HepG2 (cell line): ENCODE measurements at regions not wholly inside any gene's neighbourhood (a gene's known extent, or its start where the extent isn't known, plus 50 kb on each side); places are given as distances from the start of the nearest gene placed in this dataset.

Experiments used
- HNF4A ChIP-seq: sonication (generic); formaldehyde crosslinking; IDR thresholded peaks from 2 replicates; pipeline ENCODE4 v1.4.0; 2020; ENCODE audit warnings: missing genetic modification reagents
- KDM5A ChIP-seq: fragments of 200-600 bp; sonication (generic); IDR thresholded peaks from 2 replicates; pipeline ENCODE4 v1.7.0; 2018; ENCODE audit warnings: antibody characterized with exemption, mild to moderate bottlenecking, low read length, borderline replicate concordance
- MLXIP ChIP-seq: sonication (generic); formaldehyde crosslinking; IDR thresholded peaks from 2 replicates; pipeline ENCODE4 v1.9.0; 2021; ENCODE audit warnings: missing genetic modification reagents, borderline replicate concordance
- TF ChIP-seq, protein P1 (sequence below): sonication (generic); formaldehyde crosslinking; IDR thresholded peaks from one replicate; pipeline ENCODE4 v1.5.1; 2020; ENCODE audit warnings: mild to moderate bottlenecking, missing genetic modification reagents; ENCODE audit errors: not compliant biosample characterization
- TF ChIP-seq, protein P2 (sequence below): sonication (generic); formaldehyde crosslinking; IDR thresholded peaks from 2 replicates; pipeline ENCODE4 v1.4.0; 2020; ENCODE audit warnings: missing genetic modification reagents

GRCh38 chr6:21953831-21954801 lies 342.7 kb downstream of the PRL start (continued):
- peak; percentile 38; the same call in 1 of the 2 replicates for TF ChIP-seq HNF4A
- TF ChIP-seq, protein P1, sequence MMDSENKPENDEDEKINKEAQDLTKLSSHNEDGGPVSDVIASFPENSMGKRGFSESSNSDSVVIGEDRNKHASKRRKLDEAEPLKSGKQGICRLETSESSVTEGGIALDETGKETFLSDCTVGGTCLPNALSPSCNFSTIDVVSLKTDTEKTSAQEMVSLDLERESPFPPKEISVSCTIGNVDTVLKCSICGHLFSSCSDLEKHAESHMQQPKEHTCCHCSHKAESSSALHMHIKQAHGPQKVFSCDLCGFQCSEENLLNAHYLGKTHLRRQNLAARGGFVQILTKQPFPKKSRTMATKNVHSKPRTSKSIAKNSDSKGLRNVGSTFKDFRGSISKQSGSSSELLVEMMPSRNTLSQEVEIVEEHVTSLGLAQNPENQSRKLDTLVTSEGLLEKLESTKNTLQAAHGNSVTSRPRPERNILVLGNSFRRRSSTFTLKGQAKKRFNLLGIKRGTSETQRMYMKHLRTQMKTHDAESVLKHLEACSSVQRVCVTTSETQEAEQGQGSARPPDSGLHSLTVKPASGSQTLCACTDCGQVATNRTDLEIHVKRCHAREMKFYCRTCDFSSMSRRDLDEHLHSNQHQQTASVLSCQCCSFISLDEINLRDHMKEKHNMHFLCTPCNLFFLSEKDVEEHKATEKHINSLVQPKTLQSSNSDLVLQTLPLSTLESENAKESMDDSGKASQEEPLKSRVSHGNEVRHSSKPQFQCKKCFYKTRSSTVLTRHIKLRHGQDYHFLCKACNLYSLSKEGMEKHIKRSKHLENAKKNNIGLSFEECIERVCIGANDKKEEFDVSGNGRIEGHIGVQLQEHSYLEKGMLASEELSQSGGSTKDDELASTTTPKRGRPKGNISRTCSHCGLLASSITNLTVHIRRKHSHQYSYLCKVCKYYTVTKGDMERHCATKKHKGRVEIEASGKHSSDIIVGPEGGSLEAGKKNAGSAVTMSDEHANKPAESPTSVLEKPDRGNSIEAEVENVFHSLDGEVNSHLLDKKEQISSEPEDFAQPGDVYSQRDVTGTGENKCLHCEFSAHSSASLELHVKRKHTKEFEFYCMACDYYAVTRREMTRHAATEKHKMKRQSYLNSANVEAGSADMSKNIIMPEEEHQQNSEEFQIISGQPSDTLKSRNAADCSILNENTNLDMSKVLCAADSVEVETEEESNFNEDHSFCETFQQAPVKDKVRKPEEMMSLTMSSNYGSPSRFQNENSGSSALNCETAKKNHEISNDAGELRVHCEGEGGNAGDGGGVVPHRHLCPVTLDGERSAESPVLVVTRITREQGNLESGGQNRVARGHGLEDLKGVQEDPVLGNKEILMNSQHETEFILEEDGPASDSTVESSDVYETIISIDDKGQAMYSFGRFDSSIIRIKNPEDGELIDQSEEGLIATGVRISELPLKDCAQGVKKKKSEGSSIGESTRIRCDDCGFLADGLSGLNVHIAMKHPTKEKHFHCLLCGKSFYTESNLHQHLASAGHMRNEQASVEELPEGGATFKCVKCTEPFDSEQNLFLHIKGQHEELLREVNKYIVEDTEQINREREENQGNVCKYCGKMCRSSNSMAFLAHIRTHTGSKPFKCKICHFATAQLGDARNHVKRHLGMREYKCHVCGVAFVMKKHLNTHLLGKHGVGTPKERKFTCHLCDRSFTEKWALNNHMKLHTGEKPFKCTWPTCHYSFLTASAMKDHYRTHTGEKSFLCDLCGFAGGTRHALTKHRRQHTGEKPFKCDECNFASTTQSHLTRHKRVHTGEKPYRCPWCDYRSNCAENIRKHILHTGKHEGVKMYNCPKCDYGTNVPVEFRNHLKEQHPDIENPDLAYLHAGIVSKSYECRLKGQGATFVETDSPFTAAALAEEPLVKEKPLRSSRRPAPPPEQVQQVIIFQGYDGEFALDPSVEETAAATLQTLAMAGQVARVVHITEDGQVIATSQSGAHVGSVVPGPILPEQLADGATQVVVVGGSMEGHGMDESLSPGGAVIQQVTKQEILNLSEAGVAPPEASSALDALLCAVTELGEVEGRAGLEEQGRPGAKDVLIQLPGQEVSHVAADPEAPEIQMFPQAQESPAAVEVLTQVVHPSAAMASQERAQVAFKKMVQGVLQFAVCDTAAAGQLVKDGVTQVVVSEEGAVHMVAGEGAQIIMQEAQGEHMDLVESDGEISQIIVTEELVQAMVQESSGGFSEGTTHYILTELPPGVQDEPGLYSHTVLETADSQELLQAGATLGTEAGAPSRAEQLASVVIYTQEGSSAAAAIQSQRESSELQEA (CRISPR knock-in tag) = no peak
- no peak for TF ChIP-seq KDM5A
- no peak for TF ChIP-seq MLXIP (CRISPR knock-in tag)
- TF ChIP-seq, protein P2, sequence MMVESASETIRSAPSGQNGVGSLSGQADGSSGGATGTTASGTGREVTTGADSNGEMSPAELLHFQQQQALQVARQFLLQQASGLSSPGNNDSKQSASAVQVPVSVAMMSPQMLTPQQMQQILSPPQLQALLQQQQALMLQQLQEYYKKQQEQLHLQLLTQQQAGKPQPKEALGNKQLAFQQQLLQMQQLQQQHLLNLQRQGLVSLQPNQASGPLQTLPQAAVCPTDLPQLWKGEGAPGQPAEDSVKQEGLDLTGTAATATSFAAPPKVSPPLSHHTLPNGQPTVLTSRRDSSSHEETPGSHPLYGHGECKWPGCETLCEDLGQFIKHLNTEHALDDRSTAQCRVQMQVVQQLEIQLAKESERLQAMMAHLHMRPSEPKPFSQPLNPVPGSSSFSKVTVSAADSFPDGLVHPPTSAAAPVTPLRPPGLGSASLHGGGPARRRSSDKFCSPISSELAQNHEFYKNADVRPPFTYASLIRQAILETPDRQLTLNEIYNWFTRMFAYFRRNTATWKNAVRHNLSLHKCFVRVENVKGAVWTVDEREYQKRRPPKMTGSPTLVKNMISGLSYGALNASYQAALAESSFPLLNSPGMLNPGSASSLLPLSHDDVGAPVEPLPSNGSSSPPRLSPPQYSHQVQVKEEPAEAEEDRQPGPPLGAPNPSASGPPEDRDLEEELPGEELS (CRISPR knock-in tag) = no peak
